ENCODE measurements at regions not wholly inside any gene's neighbourhood (a gene's known extent, or its start where the extent isn't known, plus 50 kb on each side); places are given as distances from the start of the nearest gene placed in this dataset.

GRCh38 chr2:217729421-217730053 is 273.3 kb downstream of the TNS1 start:
- TF ChIP-seq CTCF (IDR thresholded peaks at IDR 0.05) (no peak), POLR2A (IDR thresholded peaks at IDR 0.05) (no peak)
